HepG2 (cell line): ENCODE measurements at regions not wholly inside any gene's neighbourhood (a gene's known extent, or its start where the extent isn't known, plus 50 kb on each side); places are given as distances from the start of the nearest gene placed in this dataset.
A peak's percentile ranks its signal among the peaks of the same experiment; 100 is the strongest.

Experiments used
- AHDC1 ChIP-seq: sonication (generic); formaldehyde crosslinking; IDR thresholded peaks from 2 replicates; pipeline ENCODE4 v1.5.1; 2020; ENCODE audit warnings: mild to moderate bottlenecking, missing genetic modification reagents, borderline replicate concordance
- EZH2 ChIP-seq: conservative IDR thresholded peaks from 2 replicates; pipeline ENCODE4 v1.6.1; 2012; ENCODE audit warnings: mild to moderate bottlenecking, low read depth, low read length, moderate library complexity
- ISL2 ChIP-seq: sonication (generic); formaldehyde crosslinking; IDR thresholded peaks from 2 replicates; pipeline ENCODE4 v1.5.0; 2020; ENCODE audit warnings: missing genetic modification reagents
- JUNB ChIP-seq: sonication (generic); formaldehyde crosslinking; IDR thresholded peaks from 2 replicates; pipeline ENCODE4 v1.8.0; 2022; ENCODE audit warnings: missing genetic modification reagents, mild to moderate bottlenecking, borderline replicate concordance
- MED1 ChIP-seq: sonication (generic); formaldehyde crosslinking; IDR thresholded peaks from 2 replicates; pipeline ENCODE4 v1.4.0; 2020; ENCODE audit warnings: missing genetic modification reagents
- NR2C2 ChIP-seq: sonication (generic); formaldehyde crosslinking; IDR thresholded peaks from 2 replicates; pipeline ENCODE4 v1.4.0; 2020; ENCODE audit warnings: missing genetic modification reagents, mild to moderate bottlenecking, moderate library complexity, borderline replicate concordance
- PHF20 ChIP-seq: sonication (generic); formaldehyde crosslinking; IDR thresholded peaks from 2 replicates; pipeline ENCODE4 v1.5.0; 2020; ENCODE audit warnings: mild to moderate bottlenecking, missing genetic modification reagents
- SMAD3 ChIP-seq: sonication (generic); formaldehyde crosslinking; IDR thresholded peaks from 2 replicates; pipeline ENCODE4 v1.4.0; 2020; ENCODE audit warnings: missing genetic modification reagents
- TEAD3 ChIP-seq: optimal IDR thresholded peaks from 2 replicates; pipeline ENCODE3; 2016; ENCODE audit warnings: borderline replicate concordance
- THAP8 ChIP-seq: sonication (generic); formaldehyde crosslinking; IDR thresholded peaks from 2 replicates; pipeline ENCODE4 v1.5.1; 2020; ENCODE audit warnings: missing genetic modification reagents, mild to moderate bottlenecking, borderline replicate concordance
- TRAFD1 ChIP-seq: sonication (generic); formaldehyde crosslinking; IDR thresholded peaks from 2 replicates; pipeline ENCODE4 v1.5.1; 2020; ENCODE audit warnings: missing genetic modification reagents, mild to moderate bottlenecking, borderline replicate concordance
- YY1 ChIP-seq: IDR thresholded peaks from 2 replicates; pipeline ENCODE4 v1.6.1; 2011; ENCODE audit warnings: low read length, low read depth, moderate library complexity, mild to moderate bottlenecking; ENCODE audit not compliant: insufficient read depth, insufficient replicate concordance
- ZNF513 ChIP-seq: sonication (generic); formaldehyde crosslinking; conservative IDR thresholded peaks from 2 replicates; pipeline ENCODE4 v1.5.0; 2020; ENCODE audit warnings: missing genetic modification reagents
- ZNF530 ChIP-seq: sonication (generic); formaldehyde crosslinking; IDR thresholded peaks from 2 replicates; pipeline ENCODE4 v1.5.0; 2020; ENCODE audit warnings: low read depth, mild to moderate bottlenecking, missing genetic modification reagents
- ZNF558 ChIP-seq: sonication (generic); formaldehyde crosslinking; IDR thresholded peaks from 2 replicates; pipeline ENCODE4 v1.9.0; 2022; ENCODE audit warnings: mild to moderate bottlenecking, missing genetic modification reagents, borderline replicate concordance
- ZNF703 ChIP-seq: sonication (generic); formaldehyde crosslinking; IDR thresholded peaks from 2 replicates; pipeline ENCODE4 v1.5.1; 2020; ENCODE audit warnings: missing genetic modification reagents, mild to moderate bottlenecking, moderate library complexity, borderline replicate concordance
- ZNF816 ChIP-seq: sonication (generic); formaldehyde crosslinking; IDR thresholded peaks from 2 replicates; pipeline ENCODE4 v1.8.0; 2022; ENCODE audit warnings: missing genetic modification reagents, mild to moderate bottlenecking, borderline replicate concordance

GRCh38 chr1:58903514-58904298, 119.9 kb upstream of the JUN start (continued):
- TF ChIP-seq MED1 (CRISPR knock-in tag) = peak; percentile 64; the same call in 1 of the 2 replicates
- TF ChIP-seq EZH2 = no peak
- TF ChIP-seq TEAD3 (CRISPR knock-in tag) = no peak
- TF ChIP-seq ZNF816 = peak; percentile 72; the same call in 1 of the 2 replicates
- peak; percentile 24; the same call in 1 of the 2 replicates for TF ChIP-seq NR2C2 (CRISPR knock-in tag)
- TF ChIP-seq ZNF513 = no peak
- TF ChIP-seq SMAD3 (CRISPR knock-in tag) = no peak
- no peak for TF ChIP-seq ZNF558 (CRISPR knock-in tag)
- peak; percentile 46 for TF ChIP-seq YY1
- no peak for TF ChIP-seq TRAFD1 (CRISPR knock-in tag)
- no peak for TF ChIP-seq ZNF530 (CRISPR knock-in tag)
- no peak for TF ChIP-seq AHDC1 (CRISPR knock-in tag)
- peak; percentile 56; the same call in 1 of the 2 replicates for TF ChIP-seq PHF20 (CRISPR knock-in tag)
- no peak for TF ChIP-seq JUNB (CRISPR knock-in tag)
- TF ChIP-seq ISL2 (CRISPR knock-in tag) = peak; percentile 53; the same call in 1 of the 2 replicates
- TF ChIP-seq THAP8 (CRISPR knock-in tag) = no peak
- TF ChIP-seq ZNF703 (CRISPR knock-in tag) = 0 out of 2 replicates have a peak, but pooled peaks have one; percentile 59
